GM23338 (cell line): ENCODE measurements at regions not wholly inside any gene's neighbourhood (a gene's known extent, or its start where the extent isn't known, plus 50 kb on each side); places are given as distances from the start of the nearest gene placed in this dataset.

ENCODE experiments used
- ATAC-seq: fragments of 200-7000 bp; cut with Tn5 transposase; 3 replicates; pipeline ENCODE4 v1.9.1; 2020
- DNase-seq: peaks from one replicate; pipeline ENCODE4 v3.0.0-alpha.2; 2015; ENCODE audit warnings: low spot score
- H2AFZ ChIP-seq: fragments of 200-600 bp; sonication (generic); 2 replicates; pipeline ENCODE4 v1.8.0; 2016; ENCODE audit warnings: antibody characterized with exemption, mild to moderate bottlenecking, moderate library complexity
- H3F3A ChIP-seq: fragments of 200-600 bp; sonication (generic); replicated peaks from 2 replicates; pipeline ENCODE4 v1.8.0; 2017; ENCODE audit warnings: antibody characterized with exemption, mixed run types, low read depth
- H3K27ac ChIP-seq: fragments of 200-600 bp; sonication (generic); 2 replicates; pipeline ENCODE4 v1.6.1; 2016; ENCODE audit warnings: low read depth
- H3K27me3 ChIP-seq: fragments of 200-600 bp; sonication (generic); 2 replicates; pipeline ENCODE4 v1.8.0; 2016; ENCODE audit warnings: mild to moderate bottlenecking, mixed run types, moderate library complexity; ENCODE audit not compliant: insufficient read depth
- H3K36me3 ChIP-seq: fragments of 200-600 bp; sonication (generic); 2 replicates; pipeline ENCODE4 v1.8.0; 2016; ENCODE audit warnings: mild to moderate bottlenecking; ENCODE audit not compliant: insufficient read depth
- H3K4me1 ChIP-seq: fragments of 200-600 bp; sonication (generic); 2 replicates; pipeline ENCODE4 v1.8.0; 2016; ENCODE audit warnings: mild to moderate bottlenecking, moderate library complexity; ENCODE audit not compliant: insufficient read depth
- H3K4me2 ChIP-seq: fragments of 200-600 bp; sonication (generic); 2 replicates; pipeline ENCODE4 v1.7.1; 2017; ENCODE audit warnings: mixed run types
- H3K4me3 ChIP-seq: fragments of 200-600 bp; sonication (generic); 2 replicates; pipeline ENCODE4 v1.6.1; 2016; ENCODE audit warnings: mixed run types
- H3K79me2 ChIP-seq: fragments of 200-600 bp; sonication (generic); replicated peaks from 2 replicates; pipeline ENCODE4 v1.8.0; 2017; ENCODE audit warnings: mild to moderate bottlenecking; ENCODE audit not compliant: insufficient read depth
- H3K9me2 ChIP-seq: fragments of 200-600 bp; sonication (generic); 2 replicates; pipeline ENCODE4 v1.8.0; 2017; ENCODE audit not compliant: insufficient read depth
- H4K20me1 ChIP-seq: fragments of 200-600 bp; sonication (generic); replicated peaks from 2 replicates; pipeline ENCODE4 v1.8.0; 2017; ENCODE audit warnings: mild to moderate bottlenecking; ENCODE audit not compliant: insufficient read depth
- H3K27ac Mint-ChIP-seq: 2 replicates; pipeline ENCODE4 v1.8.0; 2020; ENCODE audit warnings: inconsistent platforms, mild to moderate bottlenecking, moderate library complexity, mixed read lengths
- H3K27me3 Mint-ChIP-seq: 3 replicates; pipeline ENCODE4 v1.8.0; 2022; ENCODE audit warnings: low read depth, mild to moderate bottlenecking, moderate library complexity, mixed read lengths, inconsistent platforms; ENCODE audit not compliant: insufficient read depth, poor library complexity
- H3K36me3 Mint-ChIP-seq: 3 replicates; pipeline ENCODE4 v1.8.0; 2021; ENCODE audit warnings: low read depth, mild to moderate bottlenecking, inconsistent platforms, moderate library complexity, mixed read lengths
- H3K4me1 Mint-ChIP-seq: 3 replicates; pipeline ENCODE4 v1.8.0; 2020; ENCODE audit warnings: mild to moderate bottlenecking, inconsistent platforms, mixed read lengths
- H3K4me3 Mint-ChIP-seq: 3 replicates; pipeline ENCODE4 v1.8.0; 2021; ENCODE audit warnings: moderate library complexity, mild to moderate bottlenecking, inconsistent platforms, mixed read lengths
- H3K9me3 Mint-ChIP-seq: 3 replicates; pipeline ENCODE4 v1.8.0; 2020; ENCODE audit warnings: moderate library complexity, mild to moderate bottlenecking, inconsistent platforms, mixed read lengths
- CTCF ChIP-seq, 2 experiments: fragments of 200-600 bp in 1 of 2; sonication (generic) in 1 of 2; conservative IDR thresholded peaks; 2 replicates each; pipeline versions ENCODE4 v1.5.1 to v1.6.1; 2016 to 2017; ENCODE audit warnings: antibody characterized with exemption in 2 of 2, low read depth in 2 of 2, mild to moderate bottlenecking in 2 of 2, moderate library complexity in 1 of 2
- ETS1 ChIP-seq: IDR thresholded peaks from 2 replicates; pipeline ENCODE4 v1.6.1; 2016; ENCODE audit warnings: antibody characterized with exemption
- EZH2 ChIP-seq: fragments of 200-600 bp; sonication (generic); IDR thresholded peaks from one replicate; pipeline ENCODE4 v1.8.0; 2017; ENCODE audit warnings: antibody characterized with exemption, mild to moderate bottlenecking, low read depth; ENCODE audit not compliant: unreplicated experiment
- EZH2phosphoT487 ChIP-seq: fragments of 200-600 bp; sonication (generic); IDR thresholded peaks from one replicate; pipeline ENCODE4 v1.8.1; 2018; ENCODE audit warnings: antibody characterized with exemption; ENCODE audit not compliant: unreplicated experiment
- JUNB ChIP-seq: IDR thresholded peaks from one replicate; pipeline ENCODE4 v1.6.1; 2016; ENCODE audit warnings: antibody characterized with exemption; ENCODE audit not compliant: unreplicated experiment
- NANOG ChIP-seq: IDR thresholded peaks from 2 replicates; pipeline ENCODE4 v1.6.1; 2016; ENCODE audit warnings: antibody characterized with exemption, borderline replicate concordance
- POLR2AphosphoS5 ChIP-seq: IDR thresholded peaks from 2 replicates; pipeline ENCODE4 v1.6.1; 2016; ENCODE audit warnings: antibody characterized with exemption, low read depth
- REST ChIP-seq: IDR thresholded peaks from one replicate; pipeline ENCODE4 v1.6.1; 2018; ENCODE audit warnings: antibody characterized with exemption; ENCODE audit not compliant: unreplicated experiment
- STAT1 ChIP-seq: IDR thresholded peaks from one replicate; pipeline ENCODE4 v1.6.1; 2016; ENCODE audit warnings: antibody characterized with exemption; ENCODE audit not compliant: unreplicated experiment
- ZNF114 ChIP-seq: fragments of 250-450 bp; sonication (Bioruptor Pico); IDR thresholded peaks from 2 replicates; pipeline ENCODE4 v1.5.0; 2020; ENCODE audit warnings: mild to moderate bottlenecking, moderate library complexity
- ZNF331 ChIP-seq: fragments of 250-450 bp; sonication (Bioruptor Pico); IDR thresholded peaks from 2 replicates; pipeline ENCODE4 v1.5.0; 2020; ENCODE audit warnings: low read depth, mild to moderate bottlenecking, moderate library complexity
- ZNF462 ChIP-seq: fragments of 250-450 bp; sonication (Bioruptor Pico); IDR thresholded peaks from 2 replicates; pipeline ENCODE4 v1.5.0; 2020; ENCODE audit warnings: mild to moderate bottlenecking, moderate library complexity

GRCh38 chr10:88042160-88043100 lies 179.0 kb downstream of the PTEN start:
- ATAC-seq (peak; percentile 83), DNase-seq (peak; percentile 32)
- peaks cover 3% of the 10 kb centered on the region; the same call in 1 of the 3 replicates for H3K9me3 Mint-ChIP-seq
- Histone ChIP-seq H3K27me3 (no peaks in the 10 kb centered on the region), H3F3A (no peaks in the 10 kb centered on the region), H3K27ac (no peak overlapping the region), H3K79me2 (no peaks in the 10 kb centered on the region), H3K36me3 (no peaks in the 10 kb centered on the region), H3K4me2 (no peak overlapping the region), H3K4me1 (0 out of 2 replicates have a peak, but pooled peaks cover 4% of the 10 kb centered on the region), H3K4me3 (no peak overlapping the region), H2AFZ (peak overlapping the region; percentile 85), H4K20me1 (no peaks in the 10 kb centered on the region), H3K9me2 (peaks cover 29% of the 10 kb centered on the region)
- TF ChIP-seq ZNF114 (CRISPR knock-in tag) (no peak), NANOG (no peak), STAT1 (no peak), REST (no peak), ZNF462 (CRISPR knock-in tag) (no peak), CTCF (conservative IDR thresholded peaks at IDR 0.05; ENCODE audit: low read depth in 2 of 2) (no peak), EZH2phosphoT487 (no peak), POLR2AphosphoS5 (no peak), ETS1 (no peak), ZNF331 (CRISPR knock-in tag) (no peak), JUNB (no peak), EZH2 (no peak)
- peaks cover 17% of the 10 kb centered on the region for H3K4me1 Mint-ChIP-seq
- no peak overlapping the region for H3K27ac Mint-ChIP-seq
- H3K36me3 Mint-ChIP-seq, result 0 out of 3 replicates have a peak, but pooled peaks cover 3% of the 10 kb centered on the region
- H3K27me3 Mint-ChIP-seq, result peaks cover 4% of the 10 kb centered on the region
- no peak overlapping the region for H3K4me3 Mint-ChIP-seq
